Islet of Langerhans (tissue), 1 donor: ENCODE measurements at regions not wholly inside any gene's neighbourhood (a gene's known extent, or its start where the extent isn't known, plus 50 kb on each side); places are given as distances from the start of the nearest gene placed in this dataset.
"Not testable (repeated sequence)": the region's sequence is repeated elsewhere in the genome, so short reads cannot be mapped to it uniquely, and the experiment has no call there.

Experiments
- FAIRE-seq: peaks from one replicate; lab custom pipeline; 2011; peaks lifted over from hg19 to GRCh38; lab: Jason Lieb, UNC

DNA sequence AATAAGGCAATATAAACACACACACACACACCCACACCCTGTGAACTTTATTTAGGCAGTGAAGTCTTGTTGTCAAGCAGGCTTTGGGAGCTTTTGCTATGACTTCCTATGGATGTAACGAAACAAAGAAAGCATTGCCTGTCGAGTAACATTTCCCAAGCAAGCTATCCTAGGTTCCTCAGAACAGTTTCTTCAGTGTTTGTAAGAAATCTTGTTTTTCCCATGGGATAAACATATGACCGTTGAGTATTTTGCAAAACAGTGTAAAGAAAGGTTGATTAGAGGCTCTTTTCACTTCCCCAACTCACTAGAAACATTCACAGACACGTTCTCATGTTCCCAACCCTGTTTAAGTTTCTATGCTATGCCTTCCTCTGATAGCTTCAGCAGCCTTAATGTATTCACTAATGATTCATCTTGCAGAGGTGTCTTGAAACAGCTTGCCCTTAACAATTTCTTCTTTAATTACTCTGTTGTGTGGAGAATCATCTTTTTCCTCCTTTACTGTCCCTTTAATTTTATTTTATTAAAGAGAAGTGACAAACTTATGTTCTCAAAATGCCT, 1947.1 kb upstream of the TENM3 start:
- FAIRE-seq = no peak

- no peak for FAIRE-seq
Observed at GRCh38 chr4:180304321-180304720, 1938.9 kb upstream of the TENM3 start.

DNA sequence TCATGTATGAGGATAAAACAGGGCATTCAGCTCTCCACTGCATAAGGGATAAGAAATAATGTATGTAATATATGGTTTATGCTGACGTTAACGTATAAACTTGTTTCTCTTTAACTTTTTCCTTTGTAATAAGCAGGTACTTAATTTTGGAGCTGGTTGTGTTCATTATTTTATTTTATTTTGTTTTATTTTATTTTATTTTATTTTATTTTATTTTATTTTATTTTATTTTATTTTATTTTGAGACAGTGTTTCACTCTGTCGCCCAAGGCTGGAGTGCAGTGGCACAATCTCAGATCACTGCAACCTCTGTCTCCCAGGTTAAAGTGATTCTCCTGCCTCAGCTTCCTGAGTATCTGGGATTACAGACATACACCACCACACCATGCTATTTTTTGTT, 1932.6 kb upstream of the TENM3 start:
- no peak for FAIRE-seq

DNA sequence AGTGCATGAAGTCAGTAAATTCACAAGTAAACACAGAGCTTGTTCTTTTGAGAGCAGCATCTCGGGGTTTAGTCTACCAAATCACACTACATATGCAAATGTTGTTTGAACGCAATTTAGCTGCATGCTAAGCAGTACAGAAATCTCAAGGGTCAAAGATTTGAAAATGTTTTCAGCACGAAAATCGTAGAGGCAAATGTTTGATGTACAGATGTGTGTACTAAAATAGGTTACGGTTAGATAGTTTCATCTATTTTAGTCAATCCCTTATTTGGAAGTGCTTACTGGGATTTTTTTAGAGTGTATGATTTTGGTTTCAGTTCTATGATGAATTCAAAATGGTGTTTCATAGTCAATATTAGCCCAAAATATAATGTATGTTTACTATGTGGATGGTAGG, 1928.2 kb upstream of the TENM3 start:
- no peak for FAIRE-seq

DNA sequence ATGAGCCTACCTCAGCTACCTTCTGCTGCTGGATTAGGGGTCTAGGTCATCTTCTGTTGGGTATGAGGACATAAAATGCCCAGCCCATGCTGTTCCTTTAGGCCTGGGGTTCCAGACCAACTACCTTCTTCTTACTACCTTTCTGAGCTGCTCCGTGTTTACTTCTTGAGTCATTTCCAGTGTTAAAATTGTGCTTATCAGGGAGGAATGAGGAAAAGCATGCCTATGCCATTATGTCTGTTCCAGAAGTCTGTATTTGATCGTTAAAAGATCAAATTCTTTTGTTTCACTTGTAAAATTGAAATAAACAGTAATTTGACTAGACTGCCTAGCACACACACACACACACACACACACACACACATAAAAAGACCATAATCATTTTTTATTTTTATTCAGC, 1912.7 kb upstream of the TENM3 start:
- no peak for FAIRE-seq

DNA sequence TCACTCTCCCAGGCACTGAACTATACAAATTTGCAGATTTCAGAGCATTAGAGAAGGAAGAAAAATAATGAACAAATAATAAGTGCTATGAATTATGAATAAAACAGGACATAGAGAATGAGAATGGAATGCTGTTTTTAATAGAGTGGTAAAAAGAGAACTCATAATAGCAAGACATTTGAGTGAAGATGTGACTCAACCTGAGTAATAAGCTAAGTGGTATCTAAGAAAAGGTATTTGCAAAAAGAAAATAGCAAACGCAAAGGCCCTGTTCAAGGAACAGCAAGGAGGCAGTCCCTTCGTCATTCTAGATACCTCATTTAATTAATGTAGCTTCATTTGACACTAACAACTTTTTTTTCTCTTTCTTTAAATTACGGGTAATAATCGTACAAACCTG, 1910.0 kb upstream of the TENM3 start:
- FAIRE-seq = no peak

- FAIRE-seq = no peak
Observed at GRCh38 chr4:180335566-180335965, 1907.6 kb upstream of the TENM3 start.

DNA sequence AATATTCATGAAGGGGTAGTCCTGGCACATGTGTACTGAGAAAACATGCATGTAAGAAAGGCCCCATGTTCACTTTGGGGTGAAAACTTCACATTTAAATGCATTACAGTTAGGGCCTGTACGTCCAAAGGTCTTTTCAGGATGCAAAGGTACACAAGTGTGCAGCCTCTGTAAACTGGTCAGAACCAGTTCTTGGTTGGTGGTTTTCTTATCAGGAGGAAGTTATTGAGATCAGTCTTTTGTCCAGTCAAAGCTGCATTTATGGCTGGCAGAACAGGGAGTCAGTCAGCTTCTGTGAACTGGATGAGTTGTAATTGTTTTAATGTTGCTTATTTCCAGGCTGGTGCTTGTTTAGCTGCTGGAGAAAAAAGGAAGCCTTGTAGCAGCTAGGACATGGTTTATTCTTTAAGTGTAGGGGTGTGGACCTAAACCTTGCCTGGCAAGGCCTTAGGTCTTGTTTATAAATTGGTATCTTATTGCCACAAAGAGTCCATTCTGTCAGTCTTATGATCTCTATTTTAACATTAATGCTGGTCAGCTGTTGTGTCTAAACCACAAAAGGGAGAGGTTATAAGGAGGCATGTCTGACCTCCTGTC, 1906.6 kb upstream of the TENM3 start:
- FAIRE-seq = no peak

GRCh38 chr4:180341926-180342325, 1901.3 kb upstream of the TENM3 start:
- no peak for FAIRE-seq

- FAIRE-seq = no peak
Observed at GRCh38 chr4:180350901-180351300, 1892.3 kb upstream of the TENM3 start.

DNA sequence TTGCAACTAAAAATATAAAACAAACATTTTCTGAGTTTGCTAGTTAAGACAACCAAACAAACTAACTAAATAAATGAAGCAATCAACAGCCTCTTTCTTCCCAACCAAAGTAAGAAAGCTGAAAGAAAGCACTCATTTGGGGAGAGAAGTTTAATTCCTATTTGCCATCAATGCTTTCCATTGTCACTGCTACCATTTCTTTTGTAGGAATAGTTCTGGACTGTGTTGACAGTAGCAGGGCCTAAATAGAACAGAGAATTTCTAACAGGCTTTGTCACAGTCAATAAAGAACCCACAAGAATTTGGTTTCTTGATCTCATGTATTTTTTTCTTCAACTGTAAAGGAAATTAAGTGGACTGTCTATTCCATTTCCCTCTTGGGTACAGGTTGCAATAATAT, 1886.4 kb upstream of the TENM3 start:
- no peak for FAIRE-seq

DNA sequence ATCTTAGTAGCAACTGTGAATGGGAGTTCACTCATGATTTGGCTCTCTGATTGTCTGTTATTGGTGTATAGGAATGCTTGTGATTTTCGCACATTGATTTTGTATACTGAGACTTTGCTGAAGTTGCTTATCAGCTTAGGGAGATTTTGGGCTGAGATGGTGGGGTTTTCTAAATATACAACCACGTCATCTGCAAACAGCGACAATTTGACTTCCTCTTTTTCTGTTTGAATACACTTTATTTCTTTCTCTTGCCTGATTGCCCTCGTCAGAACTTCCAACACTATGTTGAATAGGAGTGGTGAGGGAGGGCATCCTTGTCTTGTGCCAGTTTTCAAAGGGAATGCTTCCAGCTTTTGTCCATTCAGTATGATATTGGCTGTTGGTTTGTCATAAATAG, 1883.1 kb upstream of the TENM3 start:
- FAIRE-seq = not testable (repeated sequence)

DNA sequence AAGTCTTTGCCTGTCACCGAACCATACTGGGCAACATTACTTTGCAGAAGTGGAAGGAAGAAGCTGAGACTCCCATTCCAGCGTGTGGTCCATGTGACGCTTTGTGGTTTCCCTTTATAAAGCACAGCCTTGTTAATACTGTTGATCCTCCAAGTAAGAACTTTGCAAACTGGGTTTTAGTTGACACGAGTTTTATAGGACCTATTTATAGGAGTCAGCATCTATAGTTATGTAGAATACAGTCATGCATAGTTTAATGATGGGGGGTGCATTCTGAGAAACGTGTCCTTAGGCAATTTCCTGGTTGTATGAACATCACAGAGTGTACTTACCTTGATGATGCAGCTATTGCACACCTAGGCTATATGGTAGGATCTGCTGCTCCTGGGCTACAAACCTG, 1879.4 kb upstream of the TENM3 start:
- no peak for FAIRE-seq

GRCh38 chr4:180372691-180373090, 1870.5 kb upstream of the TENM3 start:
- no peak for FAIRE-seq

- FAIRE-seq = no peak
Observed at GRCh38 chr4:180377741-180378140, 1865.5 kb upstream of the TENM3 start.

DNA sequence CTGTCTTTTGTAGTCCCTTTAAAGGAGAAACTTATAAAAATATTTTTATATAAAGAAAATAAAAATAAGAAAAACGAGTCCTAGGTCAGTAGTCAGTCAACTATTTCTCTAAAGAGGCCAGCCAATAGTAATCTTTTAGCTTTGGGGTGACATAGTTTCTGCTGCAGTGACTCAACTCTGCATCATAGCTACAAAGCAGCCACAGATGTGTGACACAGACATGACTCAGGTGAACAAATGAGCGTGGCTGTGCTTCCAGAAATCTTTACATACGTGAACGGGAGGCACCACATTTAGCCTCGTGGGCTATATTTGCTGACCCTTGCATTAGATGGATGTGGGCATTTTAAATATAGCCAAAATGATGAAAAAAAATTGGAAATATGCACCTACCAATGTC, 1862.5 kb upstream of the TENM3 start:
- FAIRE-seq = no peak

DNA sequence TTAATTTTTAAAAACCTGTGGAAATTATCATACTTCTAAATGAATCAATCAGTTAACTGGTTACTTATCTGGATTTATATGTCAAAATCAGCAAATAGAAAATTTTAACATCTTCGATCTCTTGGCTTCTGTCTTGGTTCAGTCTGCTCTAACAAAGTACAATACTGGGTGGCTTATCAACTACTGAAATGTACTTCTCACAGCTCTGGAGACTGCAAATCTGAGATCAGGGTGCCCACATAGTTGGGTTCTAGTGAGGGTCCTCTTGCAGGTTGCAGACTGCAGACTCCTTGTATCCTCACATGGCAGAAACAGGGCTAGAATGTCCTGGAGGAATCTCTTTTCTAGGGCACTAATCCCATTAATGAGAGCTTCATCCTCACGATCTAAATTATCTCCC, 1851.6 kb upstream of the TENM3 start:
- FAIRE-seq = no peak

DNA sequence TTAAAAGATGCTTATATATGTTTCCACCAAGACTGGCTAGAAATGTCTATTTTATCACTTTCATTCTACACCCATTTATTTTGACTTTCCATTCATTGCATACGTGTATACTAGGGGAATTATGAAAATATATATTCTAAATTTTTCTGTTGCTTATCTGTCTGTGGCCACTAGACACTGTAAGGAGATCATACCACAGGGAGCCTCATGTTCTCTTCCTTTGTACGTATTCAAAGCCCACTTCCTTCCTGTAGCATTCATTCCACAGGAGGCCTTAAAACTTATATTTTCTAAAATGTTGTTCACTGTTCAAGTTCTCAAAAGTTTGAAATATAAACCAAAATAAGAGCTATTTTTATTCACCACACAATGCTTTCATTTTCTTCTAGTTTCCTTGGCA, 1848.9 kb upstream of the TENM3 start:
- FAIRE-seq = no peak

- FAIRE-seq = no peak
Observed at GRCh38 chr4:180394730-180395129, 1848.5 kb upstream of the TENM3 start.

GRCh38 chr4:180398564-180398963, 1844.6 kb upstream of the TENM3 start:
- no peak for FAIRE-seq

- no peak for FAIRE-seq
Observed at GRCh38 chr4:180407275-180407885, 1835.8 kb upstream of the TENM3 start.

- FAIRE-seq = no peak
Observed at GRCh38 chr4:180418819-180419531, 1824.2 kb upstream of the TENM3 start.

GRCh38 chr4:180422989-180423711, 1820.1 kb upstream of the TENM3 start:
- no peak for FAIRE-seq
